ENCODE measurements at regions not wholly inside any gene's neighbourhood (a gene's known extent, or its start where the extent isn't known, plus 50 kb on each side); places are given as distances from the start of the nearest gene placed in this dataset.
"Not testable (repeated sequence)": the region's sequence is repeated elsewhere in the genome, so short reads cannot be mapped to it uniquely, and the experiment has no call there.

- ATAC-seq: no peak
- TF ChIP-seq ZNF8 (CRISPR knock-in tag; IDR thresholded peaks at IDR 0.05): no peak
These were observed 73.8 kb upstream of the JCAD start for GRCh38 chr10:30133198-30133597.

DNA sequence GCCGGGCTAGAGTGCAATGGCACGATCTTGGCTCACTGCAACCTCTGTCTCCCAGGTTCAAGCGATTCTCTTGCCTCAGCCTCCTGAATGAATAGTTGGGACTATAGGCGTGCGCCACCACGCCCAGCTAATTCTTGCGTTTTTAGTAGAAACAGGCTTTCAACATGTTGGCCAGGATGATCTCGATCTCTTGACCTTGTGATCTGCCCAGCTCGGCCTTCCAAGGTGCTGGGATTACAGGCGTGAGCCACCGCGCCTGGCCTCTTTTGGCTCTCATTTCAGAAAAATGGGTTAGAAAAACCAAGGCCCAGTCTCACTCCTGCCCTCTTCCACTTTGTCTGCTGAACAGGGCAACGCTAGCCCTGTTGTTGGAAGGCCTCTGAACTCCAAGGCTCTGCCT lies 72.0 kb upstream of the JCAD start:
- ATAC-seq: not testable (repeated sequence)

DNA sequence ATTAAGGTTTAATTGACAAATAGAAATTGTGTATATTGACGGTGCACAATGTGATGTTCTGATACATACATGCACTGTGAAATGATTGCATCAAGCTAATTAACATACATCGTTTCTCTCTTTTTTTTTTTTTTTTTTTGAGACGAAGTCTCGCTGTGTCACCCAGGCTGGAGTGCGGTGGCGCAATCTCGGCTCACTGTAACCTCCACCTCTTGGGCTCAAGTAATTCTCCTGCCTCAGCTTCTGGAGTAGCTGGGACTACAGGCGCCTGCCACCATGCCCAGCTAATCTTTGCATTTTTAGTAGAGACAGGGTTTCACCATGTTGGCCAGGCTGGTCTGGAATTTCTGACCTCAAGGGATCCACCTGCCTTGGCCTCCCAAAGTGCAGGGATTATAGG lies 69.9 kb upstream of the JCAD start:
- ATAC-seq: not testable (repeated sequence)

DNA sequence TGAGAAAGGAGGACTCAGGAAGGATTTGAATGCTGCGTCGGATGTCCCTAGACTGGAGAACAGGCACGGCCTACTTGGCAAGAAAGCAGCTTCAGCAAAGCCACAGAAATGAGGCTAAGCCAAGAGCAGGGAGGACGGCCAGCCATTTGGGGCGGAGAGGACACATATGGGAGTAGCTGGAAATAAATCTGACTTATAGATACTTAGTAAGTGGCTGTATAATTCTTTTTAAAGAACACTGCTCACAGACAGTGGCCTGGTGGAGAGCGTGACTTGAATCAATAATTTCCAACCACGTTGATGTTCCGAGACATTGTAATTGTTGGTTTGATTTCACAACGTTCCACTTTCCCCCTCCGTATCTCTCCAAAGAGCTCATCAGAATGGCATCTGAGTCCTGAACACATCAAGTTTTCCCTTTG lies 67.7 kb upstream of the JCAD start:
- TF ChIP-seq PPARA (CRISPR knock-in tag; IDR thresholded peaks at IDR 0.05; ENCODE audit: borderline replicate concordance) (no peak), BACH2 (CRISPR knock-in tag; IDR thresholded peaks at IDR 0.05; ENCODE audit: borderline replicate concordance) (no peak), ZFP3 (CRISPR knock-in tag; IDR thresholded peaks at IDR 0.05) (no peak), ESRRG (CRISPR knock-in tag; IDR thresholded peaks at IDR 0.05) (no peak), TCF4 (CRISPR knock-in tag; IDR thresholded peaks at IDR 0.05; ENCODE audit: borderline replicate concordance) (no peak), ZNF70 (CRISPR knock-in tag; IDR thresholded peaks at IDR 0.05) (no peak), CSDC2 (CRISPR knock-in tag; IDR thresholded peaks at IDR 0.05) (no peak), ARNTL (CRISPR knock-in tag; IDR thresholded peaks at IDR 0.05; ENCODE audit: borderline replicate concordance, low read depth) (no peak), TOX (CRISPR knock-in tag; IDR thresholded peaks at IDR 0.05; ENCODE audit: borderline replicate concordance) (no peak), ZNF8 (CRISPR knock-in tag; IDR thresholded peaks at IDR 0.05) (no peak), ZFP30 (CRISPR knock-in tag; IDR thresholded peaks at IDR 0.05) (no peak), RARB (CRISPR knock-in tag; IDR thresholded peaks at IDR 0.05) (no peak), ZNF565 (CRISPR knock-in tag; conservative IDR thresholded peaks at IDR 0.05; ENCODE audit: low read depth) (no peak), POU6F1 (CRISPR knock-in tag; IDR thresholded peaks at IDR 0.05; ENCODE audit: borderline replicate concordance, low read depth) (no peak), GLIS3 (CRISPR knock-in tag; IDR thresholded peaks at IDR 0.05) (no peak), ISL1 (CRISPR knock-in tag; IDR thresholded peaks at IDR 0.05) (no peak)
- TF ChIP-seq, protein P1, sequence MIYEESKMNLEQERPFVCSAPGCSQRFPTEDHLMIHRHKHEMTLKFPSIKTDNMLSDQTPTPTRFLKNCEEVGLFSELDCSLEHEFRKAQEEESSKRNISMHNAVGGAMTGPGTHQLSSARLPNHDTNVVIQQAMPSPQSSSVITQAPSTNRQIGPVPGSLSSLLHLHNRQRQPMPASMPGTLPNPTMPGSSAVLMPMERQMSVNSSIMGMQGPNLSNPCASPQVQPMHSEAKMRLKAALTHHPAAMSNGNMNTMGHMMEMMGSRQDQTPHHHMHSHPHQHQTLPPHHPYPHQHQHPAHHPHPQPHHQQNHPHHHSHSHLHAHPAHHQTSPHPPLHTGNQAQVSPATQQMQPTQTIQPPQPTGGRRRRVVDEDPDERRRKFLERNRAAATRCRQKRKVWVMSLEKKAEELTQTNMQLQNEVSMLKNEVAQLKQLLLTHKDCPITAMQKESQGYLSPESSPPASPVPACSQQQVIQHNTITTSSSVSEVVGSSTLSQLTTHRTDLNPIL (CRISPR knock-in tag; IDR thresholded peaks at IDR 0.05; ENCODE audit: low read depth): no peak
- TF ChIP-seq, protein P2, sequence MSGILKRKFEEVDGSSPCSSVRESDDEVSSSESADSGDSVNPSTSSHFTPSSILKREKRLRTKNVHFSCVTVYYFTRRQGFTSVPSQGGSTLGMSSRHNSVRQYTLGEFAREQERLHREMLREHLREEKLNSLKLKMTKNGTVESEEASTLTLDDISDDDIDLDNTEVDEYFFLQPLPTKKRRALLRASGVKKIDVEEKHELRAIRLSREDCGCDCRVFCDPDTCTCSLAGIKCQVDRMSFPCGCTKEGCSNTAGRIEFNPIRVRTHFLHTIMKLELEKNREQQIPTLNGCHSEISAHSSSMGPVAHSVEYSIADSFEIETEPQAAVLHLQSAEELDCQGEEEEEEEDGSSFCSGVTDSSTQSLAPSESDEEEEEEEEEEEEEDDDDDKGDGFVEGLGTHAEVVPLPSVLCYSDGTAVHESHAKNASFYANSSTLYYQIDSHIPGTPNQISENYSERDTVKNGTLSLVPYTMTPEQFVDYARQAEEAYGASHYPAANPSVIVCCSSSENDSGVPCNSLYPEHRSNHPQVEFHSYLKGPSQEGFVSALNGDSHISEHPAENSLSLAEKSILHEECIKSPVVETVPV (CRISPR knock-in tag; IDR thresholded peaks at IDR 0.05): no peak
- no peak for ATAC-seq

GRCh38 chr10:30125496-30125895 lies 66.1 kb upstream of the JCAD start:
- TF ChIP-seq, protein P2 (CRISPR knock-in tag; IDR thresholded peaks at IDR 0.05): no peak
- ATAC-seq: no peak

DNA sequence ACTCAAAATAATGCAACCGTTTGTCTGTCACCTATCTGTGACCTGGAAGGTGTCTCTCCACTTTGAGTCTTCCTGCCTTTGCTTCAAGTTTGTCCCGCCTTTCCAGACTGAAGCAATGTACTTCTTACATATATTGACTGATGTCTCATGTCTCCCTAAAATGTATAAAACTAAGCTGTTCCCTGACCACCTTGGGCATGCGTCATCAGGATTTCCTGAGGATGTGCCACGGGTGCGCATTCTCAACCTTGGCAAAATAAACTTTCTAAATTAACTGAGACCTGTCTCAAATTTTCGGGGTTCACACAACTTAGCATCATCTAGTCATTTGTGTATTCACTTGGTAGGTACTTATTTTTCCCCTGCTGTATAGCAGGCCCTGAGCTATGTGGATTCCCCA lies 65.3 kb upstream of the JCAD start:
- ATAC-seq: no peak
- TF ChIP-seq ZNF70 (CRISPR knock-in tag; IDR thresholded peaks at IDR 0.05) (no peak), ZNF565 (CRISPR knock-in tag; conservative IDR thresholded peaks at IDR 0.05; ENCODE audit: low read depth) (no peak), ZC3H10 (CRISPR knock-in tag; IDR thresholded peaks at IDR 0.05) (no peak), POU6F1 (CRISPR knock-in tag; IDR thresholded peaks at IDR 0.05; ENCODE audit: borderline replicate concordance, low read depth) (no peak), BACH2 (CRISPR knock-in tag; IDR thresholded peaks at IDR 0.05; ENCODE audit: borderline replicate concordance) (no peak), TOX (CRISPR knock-in tag; IDR thresholded peaks at IDR 0.05; ENCODE audit: borderline replicate concordance) (no peak), TCF4 (CRISPR knock-in tag; IDR thresholded peaks at IDR 0.05; ENCODE audit: borderline replicate concordance) (no peak), RARB (CRISPR knock-in tag; IDR thresholded peaks at IDR 0.05) (no peak)
- TF ChIP-seq, protein P3, sequence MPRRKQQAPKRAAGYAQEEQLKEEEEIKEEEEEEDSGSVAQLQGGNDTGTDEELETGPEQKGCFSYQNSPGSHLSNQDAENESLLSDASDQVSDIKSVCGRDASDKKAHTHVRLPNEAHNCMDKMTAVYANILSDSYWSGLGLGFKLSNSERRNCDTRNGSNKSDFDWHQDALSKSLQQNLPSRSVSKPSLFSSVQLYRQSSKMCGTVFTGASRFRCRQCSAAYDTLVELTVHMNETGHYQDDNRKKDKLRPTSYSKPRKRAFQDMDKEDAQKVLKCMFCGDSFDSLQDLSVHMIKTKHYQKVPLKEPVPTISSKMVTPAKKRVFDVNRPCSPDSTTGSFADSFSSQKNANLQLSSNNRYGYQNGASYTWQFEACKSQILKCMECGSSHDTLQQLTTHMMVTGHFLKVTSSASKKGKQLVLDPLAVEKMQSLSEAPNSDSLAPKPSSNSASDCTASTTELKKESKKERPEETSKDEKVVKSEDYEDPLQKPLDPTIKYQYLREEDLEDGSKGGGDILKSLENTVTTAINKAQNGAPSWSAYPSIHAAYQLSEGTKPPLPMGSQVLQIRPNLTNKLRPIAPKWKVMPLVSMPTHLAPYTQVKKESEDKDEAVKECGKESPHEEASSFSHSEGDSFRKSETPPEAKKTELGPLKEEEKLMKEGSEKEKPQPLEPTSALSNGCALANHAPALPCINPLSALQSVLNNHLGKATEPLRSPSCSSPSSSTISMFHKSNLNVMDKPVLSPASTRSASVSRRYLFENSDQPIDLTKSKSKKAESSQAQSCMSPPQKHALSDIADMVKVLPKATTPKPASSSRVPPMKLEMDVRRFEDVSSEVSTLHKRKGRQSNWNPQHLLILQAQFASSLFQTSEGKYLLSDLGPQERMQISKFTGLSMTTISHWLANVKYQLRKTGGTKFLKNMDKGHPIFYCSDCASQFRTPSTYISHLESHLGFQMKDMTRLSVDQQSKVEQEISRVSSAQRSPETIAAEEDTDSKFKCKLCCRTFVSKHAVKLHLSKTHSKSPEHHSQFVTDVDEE (CRISPR knock-in tag; IDR thresholded peaks at IDR 0.05): no peak
- TF ChIP-seq, protein P1 (CRISPR knock-in tag; IDR thresholded peaks at IDR 0.05; ENCODE audit: low read depth): no peak

Data from SK-N-SH treated with all-trans-retinoic acid at 6 μM for 48 hours (cell line).